Right lobe of liver (tissue), 6 donors: ENCODE measurements at regions not wholly inside any gene's neighbourhood (a gene's known extent, or its start where the extent isn't known, plus 50 kb on each side); places are given as distances from the start of the nearest gene placed in this dataset.
A peak's percentile ranks its signal among the peaks of the same experiment; 100 is the strongest.

Source experiments
- ATAC-seq, 4 donors: fragments of 200-7000 bp; cut with Tn5 transposase; one replicate each; pipeline ENCODE4 v1.9.1; 2020; ENCODE audit warnings: mild to moderate bottlenecking in 4 of 4, moderate library complexity in 4 of 4
- DNase-seq, 3 donors: peaks; one replicate each; pipeline ENCODE4 v3.0.0-alpha.2; 2020
- H3K27ac ChIP-seq, 3 donors: fragments of 200-600 bp; one replicate each; pipeline ENCODE4 v1.8.0; 2022
- H3K27me3 ChIP-seq, 2 donors: fragments of 200-600 bp; one replicate each; pipeline ENCODE4 v1.8.0; 2022
- H3K36me3 ChIP-seq, 4 donors: fragments of 200-600 bp; sonication (generic) in 1 of 4; one replicate each; pipeline versions ENCODE4 v1.5.1 to v1.8.0; 2017 to 2022; ENCODE audit warnings: control low read depth in 1 of 4
- H3K4me1 ChIP-seq, 4 donors: fragments of 200-600 bp; sonication (generic) in 1 of 4; one replicate each; pipeline versions ENCODE4 v1.5.1 to v1.8.0; 2017 to 2022; ENCODE audit warnings: control low read depth in 1 of 4
- H3K4me3 ChIP-seq, 3 donors: fragments of 200-600 bp; one replicate each; pipeline ENCODE4 v1.8.0; 2022
- H3K9me3 ChIP-seq, 4 donors: fragments of 200-600 bp; sonication (generic) in 1 of 4; one replicate each; pipeline versions ENCODE4 v1.5.1 to v1.8.0; 2017 to 2022; ENCODE audit warnings: control low read depth in 1 of 4
- POLR2A ChIP-seq: fragments of 450-650 bp; IDR thresholded peaks from one replicate; pipeline ENCODE4 v1.6.1; 2017; ENCODE audit warnings: antibody characterized with exemption, mild to moderate bottlenecking
- WGBS: methylation state at CpG from one replicate; pipeline ENCODE4 v1.1.6; 2018; ENCODE audit warnings: low coverage, low lambda C conversion rate; ENCODE audit not compliant: insufficient coverage; ENCODE audit errors: missing lambda C conversion rate; 5-methylcytosine and 5-hydroxymethylcytosine counted together
- intact Hi-C, 2 donors: fragments of 100-400 bp; cut with DNase I; formaldehyde crosslinking; loops; one replicate each; pipeline versions ENCODE4 v1.11.2 to v1.14.1; 2022
- TF ChIP-seq, protein P1 (sequence below), 4 donors: fragments of 200-600 bp in 3 of 4; fragments of 450-650 bp in 1 of 4; IDR thresholded peaks; one replicate each; pipeline versions ENCODE4 v1.5.1 to v1.8.0; 2016 to 2022; ENCODE audit warnings: antibody characterized with exemption in 4 of 4, mild to moderate bottlenecking in 2 of 4
- donor health status: DM: no; HTN: yes; CAD: no.
- donor health status: DM: no; HTN: no; CAD: no.
- donor health status: DM: no; HTN: no; CAD: no.
- donor health status: DM: no; HTN: yes; CAD: no.
- donor health status: DM: no; HTN: yes; CAD: no.

DNA sequence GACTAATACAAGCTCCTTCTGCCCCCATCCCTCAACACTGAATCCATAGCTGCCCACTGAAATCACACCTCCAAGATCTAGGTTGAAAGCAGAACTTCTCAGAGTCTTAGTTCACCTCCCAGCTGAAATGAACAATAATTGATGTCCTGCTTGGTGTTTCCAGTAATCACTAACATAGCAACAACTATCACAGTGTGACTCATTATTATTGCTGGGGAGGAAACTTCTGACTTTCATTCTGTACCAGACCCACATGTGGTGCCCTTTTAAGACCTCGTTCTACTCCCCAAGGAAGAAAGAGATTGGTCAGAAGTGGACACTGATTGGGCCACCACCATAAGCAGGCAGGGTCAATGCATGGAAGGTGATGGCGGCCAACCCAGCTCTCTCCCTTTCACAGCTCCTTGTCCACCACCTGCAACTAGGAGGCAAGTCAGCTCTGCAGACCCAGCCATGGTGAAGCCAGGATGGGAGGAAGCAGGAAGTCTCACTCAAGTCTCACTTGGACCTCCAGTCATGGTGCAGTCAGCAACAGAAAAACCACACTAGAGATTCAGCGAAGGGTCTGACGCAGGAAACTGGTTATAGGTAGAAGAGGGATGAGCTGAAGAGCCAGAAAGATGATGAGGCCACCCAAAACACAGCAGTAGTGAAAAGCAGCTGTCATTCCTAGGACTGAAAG is 720.2 kb downstream of the PTPRU start:
- intact Hi-C loops: no loop called here
- H3K27me3 ChIP-seq: no peaks in the 10 kb centered on the region
- ATAC-seq (no peak), DNase-seq (peak in 1 of 3 donors; percentile 17)
- H3K9me3 ChIP-seq: no peaks in the 10 kb centered on the region
- TF ChIP-seq POLR2A: no peak
- TF ChIP-seq, protein P1, sequence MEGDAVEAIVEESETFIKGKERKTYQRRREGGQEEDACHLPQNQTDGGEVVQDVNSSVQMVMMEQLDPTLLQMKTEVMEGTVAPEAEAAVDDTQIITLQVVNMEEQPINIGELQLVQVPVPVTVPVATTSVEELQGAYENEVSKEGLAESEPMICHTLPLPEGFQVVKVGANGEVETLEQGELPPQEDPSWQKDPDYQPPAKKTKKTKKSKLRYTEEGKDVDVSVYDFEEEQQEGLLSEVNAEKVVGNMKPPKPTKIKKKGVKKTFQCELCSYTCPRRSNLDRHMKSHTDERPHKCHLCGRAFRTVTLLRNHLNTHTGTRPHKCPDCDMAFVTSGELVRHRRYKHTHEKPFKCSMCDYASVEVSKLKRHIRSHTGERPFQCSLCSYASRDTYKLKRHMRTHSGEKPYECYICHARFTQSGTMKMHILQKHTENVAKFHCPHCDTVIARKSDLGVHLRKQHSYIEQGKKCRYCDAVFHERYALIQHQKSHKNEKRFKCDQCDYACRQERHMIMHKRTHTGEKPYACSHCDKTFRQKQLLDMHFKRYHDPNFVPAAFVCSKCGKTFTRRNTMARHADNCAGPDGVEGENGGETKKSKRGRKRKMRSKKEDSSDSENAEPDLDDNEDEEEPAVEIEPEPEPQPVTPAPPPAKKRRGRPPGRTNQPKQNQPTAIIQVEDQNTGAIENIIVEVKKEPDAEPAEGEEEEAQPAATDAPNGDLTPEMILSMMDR (IDR thresholded peaks at IDR 0.05): no peak
- WGBS: 60% methylated on average over 4 of the region's 4 CpGs
- H3K4me3 ChIP-seq: no peak overlapping the region
- H3K27ac ChIP-seq: no peak overlapping the region
- H3K36me3 ChIP-seq: no peaks in the 10 kb centered on the region
- no peaks in the 10 kb centered on the region for H3K4me1 ChIP-seq

DNA sequence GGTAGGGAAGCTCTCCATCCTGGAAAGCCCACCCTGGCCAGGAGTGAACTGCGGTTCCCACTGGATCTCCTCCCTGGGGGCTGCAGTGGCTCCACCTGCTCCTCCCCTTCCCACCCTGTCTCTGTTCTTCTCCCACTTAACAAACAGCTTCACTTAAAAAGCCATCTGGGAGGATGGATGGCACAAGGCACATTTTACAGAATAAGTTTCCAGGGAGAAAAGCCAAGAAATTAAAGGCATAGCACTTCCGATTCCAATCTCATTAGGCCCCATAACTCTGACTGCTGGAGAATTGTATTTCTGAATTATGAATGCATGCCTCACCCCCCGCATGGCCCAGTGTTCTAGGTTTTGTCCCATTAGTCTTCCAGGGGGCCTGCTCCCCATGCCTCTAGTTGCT is 718.3 kb downstream of the PTPRU start:
- no peaks in the 10 kb centered on the region for H3K9me3 ChIP-seq
- no peaks in the 10 kb centered on the region for H3K27me3 ChIP-seq
- DNase-seq: no peak
- ATAC-seq: no peak
- no peak overlapping the region for H3K27ac ChIP-seq
- H3K4me1 ChIP-seq: no peaks in the 10 kb centered on the region
- H3K36me3 ChIP-seq: no peaks in the 10 kb centered on the region
- intact Hi-C loops: no loop called here
- no peak overlapping the region for H3K4me3 ChIP-seq
- TF ChIP-seq POLR2A: no peak
- TF ChIP-seq, protein P1 (IDR thresholded peaks at IDR 0.05): no peak
- 55% methylated on average over 2 of the region's 3 CpGs for WGBS

DNA sequence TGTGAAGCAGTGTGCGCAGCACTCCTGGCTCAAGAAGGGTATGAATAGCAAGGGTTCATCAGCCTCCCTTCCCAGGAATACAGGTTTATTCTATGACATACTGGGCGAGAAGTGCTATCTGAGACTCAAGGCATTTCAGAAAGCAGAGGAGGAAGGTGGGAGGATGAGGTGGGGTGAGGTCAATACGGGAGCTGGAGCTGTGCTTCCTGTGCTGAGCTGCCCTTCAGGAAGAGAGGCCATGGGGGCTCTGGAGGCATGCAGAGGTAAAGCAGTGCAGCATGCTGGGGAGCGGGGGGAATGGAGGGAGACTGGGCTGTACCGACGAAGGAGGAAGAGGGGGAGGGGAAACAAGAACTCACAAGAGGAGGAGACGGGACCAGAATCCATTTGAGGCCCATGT is 717.6 kb downstream of the PTPRU start:
- TF ChIP-seq, protein P1 (IDR thresholded peaks at IDR 0.05): no peak
- no peak for TF ChIP-seq POLR2A
- Histone ChIP-seq H3K27ac (no peak overlapping the region), H3K36me3 (no peaks in the 10 kb centered on the region), H3K27me3 (no peaks in the 10 kb centered on the region), H3K9me3 (no peaks in the 10 kb centered on the region), H3K4me3 (no peak overlapping the region), H3K4me1 (no peaks in the 10 kb centered on the region)
- intact Hi-C loops: no loop called here
- no peak for ATAC-seq
- DNase-seq: no peak
- 13% methylated on average over 4 of the region's 7 CpGs for WGBS

DNA sequence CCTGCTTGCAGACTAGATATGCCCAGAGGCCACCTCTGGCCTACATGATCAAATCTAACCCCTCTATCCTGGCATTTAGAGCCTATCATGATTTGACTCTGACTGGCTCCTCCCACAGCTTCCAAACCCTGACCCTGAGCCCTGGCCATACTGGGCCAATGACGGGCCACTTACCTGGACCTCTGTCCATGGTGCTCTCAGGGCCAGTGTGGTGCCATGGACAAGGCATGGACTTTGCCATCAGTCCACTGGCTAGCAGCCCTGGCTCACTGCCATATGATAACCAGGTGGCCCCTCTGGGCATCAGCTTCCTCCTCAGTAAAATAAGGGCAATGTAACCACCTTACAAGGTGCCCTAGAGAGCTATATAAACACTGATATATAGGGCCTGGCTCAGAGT is 713.4 kb downstream of the PTPRU start:
- peak in 3 of 4 donors; percentile 14 to 67 (median 29) for ATAC-seq
- intact Hi-C loops: no loop called here
- 14% methylated on average over 1 of the region's 1 CpG for WGBS
- Histone ChIP-seq H3K27ac (no peak overlapping the region), H3K36me3 (no peaks in the 10 kb centered on the region), H3K4me1 (no peaks in the 10 kb centered on the region), H3K9me3 (no peaks in the 10 kb centered on the region), H3K27me3 (no peaks in the 10 kb centered on the region), H3K4me3 (no peak overlapping the region)
- DNase-seq: peak in 1 of 3 donors; percentile 55
- TF ChIP-seq POLR2A: no peak
- TF ChIP-seq, protein P1 (IDR thresholded peaks at IDR 0.05): no peak
